ENCODE measurements at regions not wholly inside any gene's neighbourhood (a gene's known extent, or its start where the extent isn't known, plus 50 kb on each side); places are given as distances from the start of the nearest gene placed in this dataset.

DNA sequence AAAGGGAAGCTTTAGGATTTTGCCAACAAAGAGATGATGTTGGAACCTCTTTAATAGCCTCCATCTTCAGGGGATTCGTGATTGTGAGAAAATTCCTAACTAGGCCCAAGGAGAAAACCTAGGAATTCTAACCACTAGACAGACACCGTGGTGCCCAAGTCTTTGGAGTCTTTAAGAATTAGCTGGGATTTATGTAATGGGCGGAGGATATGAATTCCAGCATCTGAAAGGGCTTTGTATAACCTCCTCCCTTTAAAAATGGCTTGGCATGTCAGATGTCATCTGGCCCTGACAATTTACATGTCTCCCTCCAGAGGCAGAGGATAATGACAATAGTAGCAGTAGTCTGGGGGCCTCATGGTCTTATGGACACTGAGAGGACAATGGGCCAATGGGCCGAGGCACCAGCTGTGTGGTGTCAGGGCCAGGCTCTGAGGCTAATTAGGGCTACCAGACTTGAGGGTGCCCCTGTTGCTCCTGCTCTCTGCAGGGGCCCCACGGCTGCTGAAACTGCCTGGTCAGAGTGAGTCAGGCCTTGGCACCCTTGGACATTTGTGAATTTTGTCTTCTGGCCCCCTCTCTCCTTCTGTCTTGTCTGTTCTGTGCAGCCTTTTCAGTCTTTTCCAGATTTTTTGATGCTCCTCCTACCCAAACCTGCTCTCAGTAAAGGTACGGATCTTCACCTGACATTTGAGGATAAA is 113.9 kb downstream of the EDN1 start:
- no peaks in the 10 kb centered on the region for H3K27me3 ChIP-seq
- WGBS: 77% methylated on average over 6 of the region's 6 CpGs
- no peak for TF ChIP-seq CTCF (IDR thresholded peaks at IDR 0.05)
- TF ChIP-seq EP300 (IDR thresholded peaks at IDR 0.05): no peak
- TF ChIP-seq POLR2AphosphoS5 (IDR thresholded peaks at IDR 0.05): no peak
- no peak for TF ChIP-seq POLR2A (IDR thresholded peaks at IDR 0.05)
- DNase-seq (ENCODE audit: low spot score in 2 of 2): no peak
- H3K4me3 ChIP-seq: no peak overlapping the region
- H3K9me3 ChIP-seq: no peaks in the 10 kb centered on the region
- no peaks in the 10 kb centered on the region for H3K36me3 ChIP-seq
- no peak overlapping the region for H3K27ac ChIP-seq
- no peaks in the 10 kb centered on the region for H3K4me1 ChIP-seq

GRCh38 chr6:12404651-12405050 is 114.5 kb downstream of the EDN1 start:
- no peak for TF ChIP-seq CTCF (IDR thresholded peaks at IDR 0.05)
- TF ChIP-seq POLR2A (IDR thresholded peaks at IDR 0.05): no peak
- TF ChIP-seq POLR2AphosphoS5 (IDR thresholded peaks at IDR 0.05): no peak
- no peak for TF ChIP-seq EP300 (IDR thresholded peaks at IDR 0.05)
- no peaks in the 10 kb centered on the region for H3K9me3 ChIP-seq
- no peak overlapping the region for H3K27ac ChIP-seq
- H3K4me1 ChIP-seq: no peaks in the 10 kb centered on the region
- no peaks in the 10 kb centered on the region for H3K36me3 ChIP-seq
- DNase-seq (ENCODE audit: low spot score in 2 of 2): no peak
- WGBS: 74% methylated on average over 1 of the region's 1 CpG
- H3K4me3 ChIP-seq: no peak overlapping the region
- no peaks in the 10 kb centered on the region for H3K27me3 ChIP-seq

DNA sequence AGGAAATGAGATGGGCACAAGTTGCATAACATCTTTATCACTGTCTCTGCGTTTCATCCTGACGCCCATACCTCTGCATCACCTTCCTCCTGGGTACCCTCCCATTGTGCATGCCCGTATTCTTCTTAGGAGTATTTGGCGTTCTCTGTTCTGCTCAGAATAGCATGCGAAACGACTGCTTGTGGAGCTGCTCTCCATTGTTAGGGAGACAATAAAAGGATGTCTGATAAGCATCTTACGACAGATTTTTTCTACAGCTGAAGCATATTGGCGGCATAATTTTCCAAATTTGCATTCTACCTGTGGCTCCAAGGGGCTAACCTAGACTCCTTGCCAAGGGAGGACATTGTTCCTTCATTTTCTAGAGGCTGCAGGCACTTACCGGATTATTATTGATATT is 118.6 kb downstream of the EDN1 start:
- no peaks in the 10 kb centered on the region for H3K9me3 ChIP-seq
- no peaks in the 10 kb centered on the region for H3K27me3 ChIP-seq
- WGBS: 78% methylated on average over 9 of the region's 9 CpGs
- H3K36me3 ChIP-seq: no peaks in the 10 kb centered on the region
- H3K4me3 ChIP-seq: no peak overlapping the region
- TF ChIP-seq EP300 (IDR thresholded peaks at IDR 0.05): no peak
- no peak for TF ChIP-seq CTCF (IDR thresholded peaks at IDR 0.05)
- no peak for TF ChIP-seq POLR2AphosphoS5 (IDR thresholded peaks at IDR 0.05)
- TF ChIP-seq POLR2A (IDR thresholded peaks at IDR 0.05): no peak
- no peak for DNase-seq (ENCODE audit: low spot score in 2 of 2)
- no peaks in the 10 kb centered on the region for H3K4me1 ChIP-seq
- no peak overlapping the region for H3K27ac ChIP-seq

- H3K36me3 ChIP-seq: no peaks in the 10 kb centered on the region
- WGBS: 89% methylated on average over 4 of the region's 4 CpGs
- no peaks in the 10 kb centered on the region for H3K4me1 ChIP-seq
- H3K27me3 ChIP-seq: no peaks in the 10 kb centered on the region
- no peak for DNase-seq (ENCODE audit: low spot score in 2 of 2)
- no peak overlapping the region for H3K27ac ChIP-seq
- TF ChIP-seq POLR2A (IDR thresholded peaks at IDR 0.05): no peak
- no peak for TF ChIP-seq EP300 (IDR thresholded peaks at IDR 0.05)
- no peak for TF ChIP-seq CTCF (IDR thresholded peaks at IDR 0.05)
- no peak for TF ChIP-seq POLR2AphosphoS5 (IDR thresholded peaks at IDR 0.05)
- no peaks in the 10 kb centered on the region for H3K9me3 ChIP-seq
- no peak overlapping the region for H3K4me3 ChIP-seq
Observed at GRCh38 chr6:12410946-12411345, 120.8 kb downstream of the EDN1 start.

- no peak for DNase-seq (ENCODE audit: low spot score in 2 of 2)
- 89% methylated on average over 4 of the region's 4 CpGs for WGBS
- TF ChIP-seq POLR2A (IDR thresholded peaks at IDR 0.05) (no peak), EP300 (IDR thresholded peaks at IDR 0.05) (no peak), CTCF (IDR thresholded peaks at IDR 0.05) (no peak), POLR2AphosphoS5 (IDR thresholded peaks at IDR 0.05) (no peak)
Observed at GRCh38 chr6:12414096-12414675, 124.0 kb downstream of the EDN1 start.

More at GRCh38 chr6:12414096-12414675, 124.0 kb downstream of the EDN1 start:
- Histone ChIP-seq H3K9me3 (no peaks in the 10 kb centered on the region), H3K4me1 (no peaks in the 10 kb centered on the region), H3K27ac (no peak overlapping the region), H3K36me3 (no peaks in the 10 kb centered on the region), H3K4me3 (no peak overlapping the region), H3K27me3 (no peaks in the 10 kb centered on the region)

Measured in suprapubic skin (tissue), 4 donors.